Pulmonary artery endothelial cell (primary cell): ENCODE measurements at regions not wholly inside any gene's neighbourhood (a gene's known extent, or its start where the extent isn't known, plus 50 kb on each side); places are given as distances from the start of the nearest gene placed in this dataset.
"Not testable (repeated sequence)": the region's sequence is repeated elsewhere in the genome, so short reads cannot be mapped to it uniquely, and the experiment has no call there.

Source experiments
- DNase-seq: peaks from one replicate; pipeline ENCODE4 v3.0.0-alpha.2; 2011; ENCODE audit warnings: low read depth, low spot score

GRCh38 chr7:149930374-149931068 lies 56.8 kb downstream of the ATP6V0E2 start:
- not testable (repeated sequence) for DNase-seq

GRCh38 chr7:149933776-149934175 lies 60.0 kb downstream of the ATP6V0E2 start:
- DNase-seq: not testable (repeated sequence)

GRCh38 chr7:149947346-149947745 lies 73.6 kb downstream of the ATP6V0E2 start:
- not testable (repeated sequence) for DNase-seq

- not testable (repeated sequence) for DNase-seq
Observed at GRCh38 chr7:149948444-149948843, 74.7 kb downstream of the ATP6V0E2 start.

- not testable (repeated sequence) for DNase-seq
Observed at GRCh38 chr7:149949863-149950577, 76.3 kb downstream of the ATP6V0E2 start.

GRCh38 chr7:149950578-149950924 lies 76.8 kb downstream of the ATP6V0E2 start:
- DNase-seq: not testable (repeated sequence)

GRCh38 chr7:149951579-149951978 lies 77.8 kb downstream of the ATP6V0E2 start:
- DNase-seq: not testable (repeated sequence)

- DNase-seq: not testable (repeated sequence)
Observed at GRCh38 chr7:149958880-149959279, 85.1 kb downstream of the ATP6V0E2 start.

- not testable (repeated sequence) for DNase-seq
Observed at GRCh38 chr7:149960863-149961262, 87.1 kb downstream of the ATP6V0E2 start.

- not testable (repeated sequence) for DNase-seq
Observed at GRCh38 chr7:149961878-149962277, 88.1 kb downstream of the ATP6V0E2 start.

GRCh38 chr7:149962685-149963319 lies 89.0 kb downstream of the ATP6V0E2 start:
- not testable (repeated sequence) for DNase-seq

GRCh38 chr7:149963985-149964384 lies 90.2 kb downstream of the ATP6V0E2 start:
- not testable (repeated sequence) for DNase-seq

- DNase-seq: not testable (repeated sequence)
Observed at GRCh38 chr7:149966444-149966843, 92.7 kb downstream of the ATP6V0E2 start.

- DNase-seq: not testable (repeated sequence)
Observed at GRCh38 chr7:149972977-149973376, 99.2 kb downstream of the ATP6V0E2 start.

GRCh38 chr7:149973681-149974080 lies 99.9 kb downstream of the ATP6V0E2 start:
- not testable (repeated sequence) for DNase-seq

GRCh38 chr7:149975608-149976007 lies 101.8 kb downstream of the ATP6V0E2 start:
- DNase-seq: not testable (repeated sequence)

- DNase-seq: not testable (repeated sequence)
Observed at GRCh38 chr7:149978537-149978936, 104.8 kb downstream of the ATP6V0E2 start.

- not testable (repeated sequence) for DNase-seq
Observed at GRCh38 chr7:149978944-149979343, 105.2 kb downstream of the ATP6V0E2 start.

GRCh38 chr7:149982537-149983112 lies 108.9 kb downstream of the ATP6V0E2 start:
- DNase-seq: not testable (repeated sequence)

- not testable (repeated sequence) for DNase-seq
Observed at GRCh38 chr7:149986866-149987265, 113.1 kb downstream of the ATP6V0E2 start.

- not testable (repeated sequence) for DNase-seq
Observed at GRCh38 chr7:149991652-149992302, 118.0 kb downstream of the ATP6V0E2 start.
